GF-D8 (cell line): ENCODE measurements at regions not wholly inside any gene's neighbourhood (a gene's known extent, or its start where the extent isn't known, plus 50 kb on each side); places are given as distances from the start of the nearest gene placed in this dataset.
"Not testable (repeated sequence)": the region's sequence is repeated elsewhere in the genome, so short reads cannot be mapped to it uniquely, and the experiment has no call there.

Source experiments
- DNase-seq: peaks from one replicate; lab custom pipeline; 2025; lab: John Stamatoyannopoulos, UW

DNA sequence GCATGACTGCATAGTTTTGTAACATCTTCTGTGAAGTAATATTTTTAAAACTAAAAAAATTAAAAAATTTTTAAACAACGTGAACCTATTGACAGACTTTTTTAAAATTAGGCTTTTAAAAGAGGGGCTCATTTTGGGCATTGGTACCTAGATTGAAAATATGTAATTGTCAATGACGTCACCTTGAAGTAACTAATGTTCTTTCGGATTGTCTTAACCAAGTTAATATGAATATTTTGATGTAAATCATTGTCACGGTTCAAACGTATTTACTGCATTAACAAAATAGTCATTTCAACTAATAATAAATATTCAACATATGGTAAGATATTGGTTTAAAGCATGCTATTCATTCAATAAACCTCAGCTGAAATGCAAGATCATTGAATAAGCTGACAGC is 719.8 kb downstream of the ANKRD7 start:
- DNase-seq = no peak

DNA sequence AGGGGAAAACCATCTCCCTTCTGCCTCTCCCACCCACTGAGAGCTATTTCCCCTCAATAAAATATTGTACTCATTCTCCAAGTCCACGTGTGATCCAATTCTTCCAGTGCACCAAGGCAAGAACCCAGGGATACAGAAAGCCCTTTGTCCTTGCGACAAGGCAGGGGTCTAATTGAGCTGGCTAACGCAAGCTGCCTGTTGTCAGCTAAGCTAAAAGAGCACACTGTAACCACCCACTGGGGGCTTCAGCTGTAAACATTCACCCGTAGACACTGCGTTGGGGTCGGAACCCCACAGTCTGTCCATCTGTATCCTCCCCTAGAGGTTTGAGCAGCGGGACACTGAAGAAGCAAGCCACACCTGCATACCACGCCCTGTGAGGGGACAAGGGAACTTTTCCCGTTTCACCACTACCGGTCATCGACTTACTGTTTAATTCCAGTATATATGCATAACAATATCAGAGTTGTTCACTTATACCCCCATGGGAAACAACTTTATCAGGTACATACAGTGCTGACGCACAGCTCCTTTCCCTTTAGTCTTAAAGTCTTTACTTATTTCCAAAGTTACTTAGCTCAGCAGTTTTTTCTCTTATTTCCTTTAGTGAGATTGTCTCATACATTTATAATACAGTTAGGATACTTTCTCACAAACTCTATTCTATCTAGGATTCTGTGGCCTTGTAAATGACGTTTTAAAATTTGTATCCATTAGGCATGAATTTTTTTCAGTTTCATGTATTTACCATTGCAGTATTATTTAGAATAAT is 721.6 kb downstream of the ANKRD7 start:
- DNase-seq = no peak

DNA sequence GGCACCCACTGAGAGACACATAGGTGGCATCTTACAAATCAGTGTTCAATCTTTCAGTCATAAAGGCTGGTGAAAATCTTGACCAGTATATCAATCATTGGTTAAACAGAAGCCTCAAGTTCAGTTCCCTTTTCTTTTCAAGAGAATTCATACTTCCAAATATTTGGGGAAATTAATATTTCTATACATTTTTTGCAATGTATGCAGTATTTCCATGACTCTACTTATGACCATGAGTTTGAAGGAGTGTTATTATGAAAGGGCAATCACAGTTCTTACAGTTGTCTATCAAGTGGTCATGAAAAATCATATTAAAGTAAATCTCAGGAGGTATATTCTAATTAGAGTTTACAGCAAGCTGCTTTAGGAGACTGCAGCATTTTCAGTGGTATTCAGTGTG is 724.0 kb downstream of the ANKRD7 start:
- DNase-seq = no peak

DNA sequence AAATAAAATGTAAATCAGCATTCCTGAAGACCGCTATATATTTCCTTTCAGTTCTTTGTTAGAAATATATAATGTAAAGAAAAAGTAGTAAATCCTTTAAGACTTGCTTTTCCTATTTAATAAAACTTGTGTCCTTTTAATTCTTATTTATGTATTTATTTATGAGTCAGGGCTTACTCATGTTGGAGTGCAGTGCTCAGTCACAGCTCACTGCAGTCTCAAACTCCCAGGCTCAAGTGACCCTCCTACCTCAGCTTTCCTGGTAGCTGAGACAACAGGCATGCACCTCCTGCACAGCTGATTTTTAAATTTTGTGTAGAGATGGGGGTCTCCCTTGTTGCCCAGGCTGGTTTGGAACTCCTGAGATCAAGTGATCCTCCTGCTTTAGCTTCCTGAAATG is 724.5 kb downstream of the ANKRD7 start:
- DNase-seq = no peak

DNA sequence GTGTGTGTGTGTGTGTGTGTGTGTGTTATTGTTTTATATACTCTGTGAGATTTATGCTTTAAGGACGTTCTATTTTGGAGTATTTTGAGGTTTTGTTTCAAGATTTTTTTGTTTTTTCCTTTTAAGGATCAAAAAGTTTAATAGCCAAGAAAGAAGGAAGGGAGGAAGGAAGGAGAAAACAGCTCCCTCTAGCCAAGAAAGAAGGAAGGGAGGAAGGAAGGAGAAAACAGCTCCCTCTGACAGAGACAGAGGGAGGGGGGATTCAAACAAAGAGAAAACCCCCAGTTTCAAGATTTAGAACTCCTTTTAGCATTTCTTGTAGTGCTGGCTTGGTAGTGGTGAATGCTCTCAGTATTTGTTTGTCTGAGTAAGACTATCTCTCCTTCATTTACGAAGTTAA is 731.8 kb downstream of the ANKRD7 start:
- not testable (repeated sequence) for DNase-seq

DNA sequence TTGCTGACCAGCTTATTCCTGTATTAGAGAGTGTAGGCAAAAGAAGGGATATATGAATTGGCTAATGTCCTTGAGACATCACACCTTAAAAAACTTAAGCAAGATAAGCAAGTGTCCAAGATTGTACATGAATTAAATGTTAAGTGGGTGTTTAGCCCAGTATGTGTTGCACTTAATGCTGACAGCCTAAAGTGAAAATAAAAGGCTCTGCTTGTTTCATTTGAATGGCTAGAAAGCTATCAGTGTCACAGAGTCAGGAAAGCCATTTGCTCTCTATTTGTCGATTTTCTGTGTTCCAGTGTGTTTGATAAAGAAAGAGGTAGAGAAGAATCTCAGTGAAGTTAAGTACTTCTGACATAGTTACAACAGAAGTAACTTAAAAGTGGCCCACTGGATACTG is 744.9 kb downstream of the ANKRD7 start:
- no peak for DNase-seq

DNA sequence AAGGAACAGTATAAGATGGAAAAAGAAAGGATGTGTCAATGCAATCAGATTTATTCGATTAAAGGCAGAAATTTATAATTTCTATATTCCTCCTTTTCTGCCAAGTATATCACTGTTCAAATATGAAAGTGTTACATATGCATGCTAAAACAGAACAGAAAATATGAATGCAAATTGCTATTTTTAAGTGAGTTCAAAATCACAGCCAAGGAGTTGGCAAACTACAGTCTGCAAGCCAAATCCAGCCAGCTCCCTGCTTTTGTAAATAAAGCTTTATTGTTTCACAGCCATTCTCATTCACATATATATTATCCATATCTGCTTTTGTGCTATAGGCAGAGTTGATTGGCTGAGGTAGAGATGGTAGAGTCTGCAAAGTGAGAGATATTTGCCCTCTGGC is 747.2 kb downstream of the ANKRD7 start:
- no peak for DNase-seq

DNA sequence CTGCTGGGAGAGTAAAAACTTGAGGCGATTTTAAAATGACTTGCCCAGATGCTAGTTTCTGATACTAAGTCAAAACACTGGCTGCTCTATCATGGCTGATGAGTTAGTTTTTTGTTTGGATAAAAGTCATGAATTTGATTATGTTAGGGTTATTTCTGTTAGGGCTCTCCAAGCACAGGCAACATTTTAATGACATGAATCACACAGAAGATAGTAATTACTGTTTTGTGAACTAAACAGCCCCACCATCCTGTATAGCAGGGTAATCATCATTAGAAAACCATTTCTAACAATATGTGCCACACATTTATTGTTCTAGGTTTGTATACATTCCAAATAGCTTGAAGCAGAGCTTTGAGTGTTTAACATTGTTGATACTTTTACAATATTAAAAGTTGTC is 750.3 kb downstream of the ANKRD7 start:
- DNase-seq = no peak

DNA sequence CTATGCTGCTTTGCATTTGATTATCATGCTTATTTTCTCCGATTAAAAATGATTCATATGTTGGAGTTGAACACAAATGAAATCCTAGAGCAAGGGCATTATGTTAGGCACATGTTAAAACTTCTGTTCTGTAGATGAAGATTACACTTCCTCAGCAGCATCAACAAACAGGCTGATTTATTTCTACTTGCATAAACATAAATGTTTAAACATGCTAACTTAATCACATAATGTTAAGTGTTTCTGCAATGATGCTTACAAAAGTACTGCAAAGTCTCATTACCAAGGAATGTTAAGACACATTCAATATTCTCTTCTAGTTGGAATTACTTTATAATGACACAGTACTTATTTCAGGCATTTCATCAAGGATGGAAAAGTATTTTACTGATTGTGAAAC is 770.8 kb downstream of the ANKRD7 start:
- DNase-seq = no peak

DNA sequence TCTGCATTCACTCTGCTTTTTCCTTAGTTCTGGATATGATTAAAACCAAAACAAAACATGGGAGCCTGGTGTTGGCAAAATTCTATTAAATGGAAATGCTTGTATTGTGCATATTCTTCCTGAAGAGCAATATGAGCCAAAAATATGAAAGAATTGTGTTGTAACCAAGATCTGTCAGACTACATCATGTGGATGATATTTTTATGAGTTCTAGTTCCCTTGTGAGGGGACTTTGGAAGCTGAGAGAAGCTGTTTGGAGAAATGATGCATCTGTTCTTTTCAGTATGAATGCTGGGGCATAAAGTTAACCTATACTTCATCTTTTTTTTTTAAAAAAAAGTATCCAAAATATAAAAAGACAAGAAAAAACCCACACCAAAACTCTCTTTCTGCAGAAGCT is 782.7 kb downstream of the ANKRD7 start:
- DNase-seq = no peak

DNA sequence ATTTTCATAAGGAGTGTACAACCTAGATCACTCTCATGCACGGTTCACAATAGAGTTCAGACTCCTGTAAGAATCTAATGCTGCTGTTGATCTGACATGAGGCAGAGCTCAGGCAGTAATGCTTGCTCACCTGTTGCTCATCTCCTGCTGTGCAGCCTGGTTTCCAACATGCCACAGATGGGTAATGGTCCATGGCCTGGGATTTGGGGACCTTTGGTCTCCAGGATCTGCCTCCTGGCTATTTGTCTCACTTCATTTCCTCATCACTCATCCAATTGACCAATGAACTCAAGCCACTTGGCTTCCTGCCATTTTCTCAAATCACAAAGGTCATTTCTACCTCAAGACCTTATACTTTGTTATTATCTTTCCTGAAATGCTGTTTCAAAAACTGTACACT is 786.1 kb downstream of the ANKRD7 start:
- DNase-seq = no peak

DNA sequence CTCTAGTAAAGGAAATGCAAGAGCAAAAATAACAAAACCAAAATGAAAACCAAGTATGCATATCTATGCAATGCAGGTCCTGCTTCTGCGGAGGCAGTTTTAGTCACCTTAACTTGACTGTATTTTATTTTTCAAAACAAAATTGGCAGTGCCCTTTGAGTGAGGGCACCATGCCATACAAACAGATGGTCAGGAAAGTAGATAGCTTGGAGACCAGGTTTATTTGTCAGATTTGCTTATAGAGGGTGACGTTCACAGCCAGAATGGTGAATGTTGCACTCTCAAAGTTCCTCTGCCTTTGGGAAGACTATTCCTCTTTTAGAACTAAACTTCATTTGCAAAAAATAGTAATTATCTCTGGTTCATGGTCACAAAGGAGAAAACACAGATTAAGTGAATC is 801.9 kb downstream of the ANKRD7 start:
- DNase-seq = no peak

DNA sequence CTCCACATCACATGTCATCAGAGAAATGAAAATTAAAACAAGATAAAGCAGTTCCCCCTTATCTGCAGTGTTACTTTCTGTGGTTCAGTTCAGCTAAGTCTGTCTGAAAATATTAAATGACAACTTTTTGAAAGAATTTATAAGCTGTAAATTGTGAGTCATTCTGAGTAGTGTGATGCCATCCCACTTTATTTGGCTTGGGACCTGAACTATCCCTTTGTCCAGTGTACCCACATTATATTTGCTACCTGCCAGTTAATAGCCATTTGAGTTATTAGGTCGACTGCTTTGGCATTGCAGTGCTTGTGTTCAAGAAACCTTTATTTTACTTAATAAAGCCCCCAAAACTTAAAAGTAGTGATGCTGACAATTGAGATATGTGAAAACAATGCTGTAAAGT is 804.2 kb downstream of the ANKRD7 start:
- DNase-seq = no peak

DNA sequence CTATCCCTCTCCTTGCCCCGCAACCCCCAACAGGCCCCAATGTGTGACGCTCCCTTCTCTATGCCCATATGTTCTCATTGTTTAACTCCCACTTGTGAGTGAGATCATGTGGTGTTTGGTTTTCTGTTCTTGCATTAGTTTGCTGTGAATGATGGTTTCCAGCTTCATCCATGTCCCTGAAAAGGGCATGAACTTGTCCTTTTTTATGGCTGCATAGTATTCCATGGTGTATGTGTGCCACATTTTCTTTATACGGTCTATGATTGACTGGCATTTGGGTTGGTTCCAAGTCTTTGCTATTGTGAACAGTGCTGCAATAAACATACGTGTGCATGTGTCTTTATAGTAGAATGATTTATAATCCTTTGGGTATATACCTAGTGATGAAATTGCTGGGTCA is 807.6 kb downstream of the ANKRD7 start:
- DNase-seq = not testable (repeated sequence)

DNA sequence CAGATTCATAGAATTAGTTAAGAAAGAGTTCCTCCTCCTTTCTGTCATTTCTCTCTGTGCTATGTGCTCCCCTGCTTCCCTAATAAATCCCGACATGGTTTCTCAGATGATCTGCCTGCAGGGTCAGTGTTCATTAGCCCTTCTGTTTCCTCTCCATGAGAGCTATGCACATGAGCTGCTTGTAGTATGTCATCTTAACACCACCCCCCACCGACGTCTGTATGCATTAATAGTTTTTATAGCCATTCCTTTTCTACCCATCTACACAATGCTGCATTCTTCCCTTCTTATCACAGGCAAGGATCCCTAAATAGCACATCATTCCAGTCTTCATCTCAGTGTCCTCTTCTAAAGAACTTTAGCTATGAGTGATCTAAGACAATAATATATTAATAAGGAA is 809.1 kb downstream of the ANKRD7 start:
- no peak for DNase-seq

DNA sequence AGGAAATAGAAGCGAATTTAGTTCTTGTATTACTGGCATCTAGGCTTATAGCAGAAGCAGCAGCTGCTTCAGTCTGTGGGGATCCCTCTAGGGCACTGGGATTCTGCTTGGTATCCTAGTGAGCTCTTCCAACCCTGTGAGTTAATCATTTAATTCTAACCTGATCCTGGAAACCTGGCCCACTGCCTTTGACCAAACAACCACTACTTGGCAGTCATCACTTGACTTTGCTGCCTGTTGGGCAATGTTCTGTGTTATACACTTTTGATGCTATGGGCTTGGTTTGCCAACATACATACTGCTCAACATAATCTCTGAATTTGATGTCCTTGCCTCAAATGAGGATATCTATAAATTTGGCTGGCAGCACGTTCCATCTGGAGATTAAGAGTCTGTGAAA is 813.4 kb downstream of the ANKRD7 start:
- DNase-seq = no peak

DNA sequence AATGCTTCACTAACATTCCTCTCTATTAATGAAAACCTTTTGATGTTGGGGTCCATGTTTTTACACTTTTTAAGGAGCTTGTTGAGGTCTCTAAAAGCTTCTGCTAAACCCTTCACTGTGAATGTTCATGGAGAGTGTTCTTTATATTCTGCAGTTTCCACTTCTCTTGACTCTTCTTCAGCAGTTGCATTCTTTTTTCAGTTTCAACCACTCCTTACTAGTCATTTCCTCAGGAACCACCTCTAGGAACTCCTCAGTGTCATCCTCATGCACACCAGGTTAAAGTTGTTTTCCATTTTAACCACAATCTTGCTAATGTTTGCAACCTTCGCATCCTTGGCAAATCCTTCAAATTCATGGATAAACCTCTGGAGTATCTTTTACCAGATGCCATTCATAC is 821.6 kb downstream of the ANKRD7 start:
- no peak for DNase-seq

DNA sequence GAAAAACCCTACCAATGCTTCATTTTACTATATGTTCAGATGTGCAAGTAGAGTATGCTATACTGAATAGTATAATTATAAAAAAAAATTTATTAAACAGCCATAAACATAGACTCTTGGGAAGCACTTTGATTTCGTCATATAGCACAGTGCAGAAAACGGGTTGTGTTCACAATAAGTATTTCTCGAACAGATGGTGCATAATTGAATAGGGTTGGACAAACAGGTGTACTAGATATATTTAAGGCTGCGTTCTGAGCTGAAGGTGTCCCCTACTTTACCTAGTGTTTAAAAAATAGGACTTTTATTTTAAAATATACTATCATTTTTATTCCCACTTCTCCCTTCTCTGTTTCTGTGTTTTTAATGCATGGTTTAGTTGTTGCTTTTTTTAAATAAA is 841.5 kb downstream of the ANKRD7 start:
- no peak for DNase-seq

DNA sequence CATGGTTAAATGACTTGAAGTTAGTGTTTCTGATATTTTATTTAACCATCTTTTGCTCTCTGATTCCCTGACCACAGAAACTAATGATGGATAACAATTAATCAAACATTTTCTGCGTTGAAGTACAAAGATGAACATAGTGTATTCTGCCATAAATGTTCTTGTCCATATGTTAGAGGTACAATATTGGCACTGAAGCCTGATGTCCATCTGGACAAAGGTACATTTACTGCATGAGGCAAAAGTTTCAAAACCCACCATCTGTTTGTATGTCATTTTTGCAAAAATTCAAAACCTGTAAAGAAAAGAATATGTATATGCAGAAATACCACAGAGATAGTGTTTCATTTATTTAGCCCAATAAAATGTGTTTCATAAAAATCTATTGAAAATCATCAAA is 861.5 kb downstream of the ANKRD7 start:
- no peak for DNase-seq

DNA sequence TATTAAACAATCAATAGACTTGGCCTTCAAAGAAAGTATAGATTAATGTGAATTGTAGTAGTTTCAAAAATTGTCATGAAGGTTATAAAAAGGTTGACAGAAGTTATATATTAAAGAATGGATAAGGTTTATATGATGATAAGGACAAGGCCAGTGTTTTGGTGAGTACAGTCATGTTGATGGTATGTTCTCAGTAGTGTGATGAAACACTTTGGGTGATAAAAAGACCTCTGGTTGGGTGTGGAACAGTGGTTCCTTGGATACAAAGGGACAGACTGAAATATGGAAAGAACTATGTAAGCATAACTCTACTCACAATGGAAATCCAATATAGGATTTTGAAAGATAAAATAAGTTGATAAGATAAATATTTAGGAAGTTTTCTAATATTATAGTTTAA is 866.3 kb downstream of the ANKRD7 start:
- no peak for DNase-seq

DNA sequence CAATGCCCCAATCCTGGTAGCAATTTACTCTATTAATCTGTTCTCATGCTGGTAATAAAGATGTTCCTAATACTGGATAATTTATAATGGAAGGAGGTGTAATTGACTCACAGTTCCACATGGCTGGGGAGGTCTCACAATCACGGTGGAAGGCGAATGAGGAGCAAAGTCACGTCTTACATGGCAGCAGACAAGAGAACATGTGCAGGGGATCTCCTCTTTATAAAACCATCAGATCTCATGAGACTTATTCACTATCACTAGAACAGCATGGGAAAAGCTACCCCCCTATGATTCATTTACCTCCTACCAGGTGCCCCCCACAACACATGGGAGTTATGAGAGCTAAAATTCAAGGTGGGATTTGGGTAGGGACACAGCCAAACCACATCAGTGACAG is 872.2 kb downstream of the ANKRD7 start:
- no peak for DNase-seq

DNA sequence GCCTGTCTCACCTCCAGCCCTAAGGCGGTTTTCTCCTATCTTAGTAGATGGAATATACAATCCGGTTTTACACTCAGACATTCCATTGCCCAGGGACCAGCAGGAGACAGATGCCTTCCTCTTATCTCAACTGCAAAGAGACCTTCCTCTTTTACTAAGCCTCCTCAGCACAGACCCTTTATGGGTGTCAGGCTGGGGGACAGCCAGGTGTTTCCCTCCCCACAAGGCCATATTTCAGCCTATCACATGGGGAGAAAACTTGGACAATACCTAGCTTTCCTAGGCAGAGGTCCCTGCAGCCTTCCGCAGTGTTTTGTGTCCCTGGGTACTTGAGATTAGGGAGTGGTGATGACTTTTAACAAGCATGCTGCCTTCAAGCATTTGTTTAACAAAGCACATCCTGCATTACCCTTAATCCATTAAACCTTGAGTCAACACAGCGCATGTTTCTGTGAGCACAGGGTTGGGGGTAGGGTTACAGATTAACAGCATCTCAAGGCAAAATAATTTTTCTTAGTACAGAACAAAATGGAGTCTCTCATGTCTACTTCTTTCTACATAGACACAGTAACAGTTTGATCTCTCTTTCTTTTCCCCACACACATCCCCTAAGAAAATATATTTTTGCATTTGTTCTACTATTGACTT is 876.2 kb downstream of the ANKRD7 start:
- DNase-seq = not testable (repeated sequence)

DNA sequence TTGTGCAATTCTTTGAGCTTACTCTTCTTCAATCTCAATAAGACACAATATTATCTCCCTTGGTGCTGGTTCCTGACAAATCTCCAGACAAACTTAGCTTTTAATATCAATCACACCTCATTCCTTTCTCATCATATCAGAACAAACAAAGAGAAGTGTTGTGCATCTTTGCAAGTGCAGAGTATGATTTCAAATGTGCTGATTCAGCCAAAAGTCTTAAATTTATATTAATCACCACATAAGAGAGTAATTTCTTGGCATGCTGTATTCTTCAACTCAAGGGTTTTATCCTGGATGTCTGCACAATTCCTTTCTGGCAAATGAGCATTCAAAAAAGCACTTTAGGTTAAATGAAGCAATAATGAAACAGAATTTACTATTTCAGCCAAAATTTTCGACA is 877.8 kb downstream of the ANKRD7 start:
- no peak for DNase-seq

DNA sequence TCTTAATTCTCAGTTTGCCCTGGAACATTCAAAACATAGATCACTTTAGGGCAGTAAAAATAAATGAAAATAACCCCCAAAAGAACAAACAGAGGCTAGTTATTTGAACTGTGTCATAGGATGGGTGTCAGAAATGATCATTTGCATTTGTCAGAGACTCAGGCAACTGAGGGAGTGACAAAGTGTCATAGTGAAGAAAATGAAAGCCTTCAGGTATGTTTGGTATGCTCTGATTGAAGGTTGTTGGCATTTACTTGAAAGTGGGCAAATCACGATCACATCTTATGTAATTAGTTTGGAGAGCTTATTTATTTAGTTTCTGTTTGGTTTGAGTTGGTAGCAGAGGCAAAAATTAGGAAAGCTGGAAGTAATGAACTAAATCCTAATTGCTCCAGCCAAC is 880.9 kb downstream of the ANKRD7 start:
- DNase-seq = no peak
